ENCODE measurements at regions not wholly inside any gene's neighbourhood (a gene's known extent, or its start where the extent isn't known, plus 50 kb on each side); places are given as distances from the start of the nearest gene placed in this dataset. TPM values are rescaled to one million over a fixed set of nuclear protein-coding genes. Genes with fewer than 3 reads are reported as not detected.
A peak's percentile ranks its signal among the peaks of the same experiment; 100 is the strongest.
"Not testable (repeated sequence)": the region's sequence is repeated elsewhere in the genome, so short reads cannot be mapped to it uniquely, and the experiment has no call there.

- TF ChIP-seq, protein P1, sequence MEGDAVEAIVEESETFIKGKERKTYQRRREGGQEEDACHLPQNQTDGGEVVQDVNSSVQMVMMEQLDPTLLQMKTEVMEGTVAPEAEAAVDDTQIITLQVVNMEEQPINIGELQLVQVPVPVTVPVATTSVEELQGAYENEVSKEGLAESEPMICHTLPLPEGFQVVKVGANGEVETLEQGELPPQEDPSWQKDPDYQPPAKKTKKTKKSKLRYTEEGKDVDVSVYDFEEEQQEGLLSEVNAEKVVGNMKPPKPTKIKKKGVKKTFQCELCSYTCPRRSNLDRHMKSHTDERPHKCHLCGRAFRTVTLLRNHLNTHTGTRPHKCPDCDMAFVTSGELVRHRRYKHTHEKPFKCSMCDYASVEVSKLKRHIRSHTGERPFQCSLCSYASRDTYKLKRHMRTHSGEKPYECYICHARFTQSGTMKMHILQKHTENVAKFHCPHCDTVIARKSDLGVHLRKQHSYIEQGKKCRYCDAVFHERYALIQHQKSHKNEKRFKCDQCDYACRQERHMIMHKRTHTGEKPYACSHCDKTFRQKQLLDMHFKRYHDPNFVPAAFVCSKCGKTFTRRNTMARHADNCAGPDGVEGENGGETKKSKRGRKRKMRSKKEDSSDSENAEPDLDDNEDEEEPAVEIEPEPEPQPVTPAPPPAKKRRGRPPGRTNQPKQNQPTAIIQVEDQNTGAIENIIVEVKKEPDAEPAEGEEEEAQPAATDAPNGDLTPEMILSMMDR (IDR thresholded peaks at IDR 0.05; ENCODE audit: poor library complexity) = peak; percentile 35
- not testable (repeated sequence) for H3K27me3 ChIP-seq; H3K9me2 ChIP-seq (replicated peaks; ENCODE audit: insufficient read depth); H3K9me3 ChIP-seq (ENCODE audit: low read depth); H3K4me1 ChIP-seq (ENCODE audit: insufficient read depth); H3K79me2 ChIP-seq; H3K27ac ChIP-seq; H3K36me3 ChIP-seq (replicated peaks; ENCODE audit: insufficient read depth, low read depth); H4K20me1 ChIP-seq (ENCODE audit: insufficient read depth, poor library complexity, severe bottlenecking)
- H3K4me3 ChIP-seq = peak overlapping the region; percentile 33
- peak; percentile 76 for DNase-seq (ENCODE audit: low spot score)
- WGBS (ENCODE audit: low lambda C conversion rate, missing lambda C conversion rate) = 28% methylated on average over 15 of the region's 52 CpGs
- peak overlapping the region; percentile 52 for H2AFZ ChIP-seq
- peak overlapping the region; percentile 82 for H3K4me2 ChIP-seq
Measured at GRCh38 chr4:4107411-4108107, 119.2 kb downstream of the OTOP1 start.

DNA sequence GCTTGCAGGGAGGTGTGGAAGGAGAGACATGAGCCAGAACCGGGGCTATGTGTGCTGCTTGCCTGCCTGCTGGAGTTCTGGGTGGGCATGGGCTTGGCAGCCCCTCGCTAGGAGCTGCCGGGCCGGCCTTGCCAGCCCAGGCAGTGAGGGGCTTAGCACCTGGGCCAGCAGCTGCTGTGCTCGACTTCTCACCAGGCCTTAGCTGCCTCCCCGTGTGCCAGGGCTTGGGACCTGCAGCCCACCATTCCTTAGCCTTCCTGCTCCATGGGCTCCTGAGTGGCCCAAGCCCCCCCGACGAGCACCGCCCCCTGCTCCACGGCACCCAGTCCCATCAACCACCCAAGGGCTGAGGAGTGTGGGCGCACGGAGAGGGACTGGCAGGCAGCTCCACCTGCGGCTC lies 111.3 kb downstream of the OTOP1 start:
- not testable (repeated sequence) for H3K36me3 ChIP-seq (replicated peaks; ENCODE audit: insufficient read depth, low read depth); H4K20me1 ChIP-seq (ENCODE audit: insufficient read depth, poor library complexity, severe bottlenecking); H3K9me3 ChIP-seq (ENCODE audit: low read depth); H3K9me2 ChIP-seq (replicated peaks; ENCODE audit: insufficient read depth); H3K27ac ChIP-seq; H3K4me3 ChIP-seq; H3K27me3 ChIP-seq; H3K4me2 ChIP-seq; H3K79me2 ChIP-seq; H2AFZ ChIP-seq; DNase-seq (ENCODE audit: low spot score); H3K4me1 ChIP-seq (ENCODE audit: insufficient read depth)
- WGBS (ENCODE audit: low lambda C conversion rate, missing lambda C conversion rate) = 93% methylated on average over 3 of the region's 13 CpGs

DNA sequence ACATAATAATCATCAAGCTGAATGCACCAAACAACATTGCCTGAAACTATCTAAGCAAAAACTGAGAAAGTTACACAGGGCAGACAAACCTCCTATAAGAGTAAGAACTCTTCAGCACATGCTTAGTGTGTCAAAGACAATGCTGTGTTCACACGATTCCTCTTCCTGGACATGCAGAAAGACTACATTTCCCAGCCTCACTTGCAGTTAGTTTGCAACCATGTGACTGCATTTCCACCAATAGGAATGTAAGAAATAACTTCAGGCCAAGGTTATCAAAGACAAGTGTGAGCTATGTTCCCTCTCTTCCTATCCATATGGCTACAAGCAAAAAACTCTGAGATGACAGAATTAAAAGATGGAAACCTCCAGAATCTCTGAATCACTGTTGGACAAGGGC lies 109.8 kb downstream of the OTOP1 start:
- H3K4me1 ChIP-seq (ENCODE audit: insufficient read depth); H3K4me3 ChIP-seq; H2AFZ ChIP-seq; H3K9me3 ChIP-seq (ENCODE audit: low read depth); H3K27me3 ChIP-seq; H3K9me2 ChIP-seq (replicated peaks; ENCODE audit: insufficient read depth); H4K20me1 ChIP-seq (ENCODE audit: insufficient read depth, poor library complexity, severe bottlenecking); H3K36me3 ChIP-seq (replicated peaks; ENCODE audit: insufficient read depth, low read depth); DNase-seq (ENCODE audit: low spot score); H3K4me2 ChIP-seq; H3K79me2 ChIP-seq; H3K27ac ChIP-seq: not testable (repeated sequence)
- WGBS (ENCODE audit: low lambda C conversion rate, missing lambda C conversion rate) = 87% methylated on average over 1 of the region's 1 CpG

GRCh38 chr4:4134368-4134767 lies 92.4 kb downstream of the OTOP1 start:
- H2AFZ ChIP-seq; H3K4me1 ChIP-seq (ENCODE audit: insufficient read depth); DNase-seq (ENCODE audit: low spot score); H3K79me2 ChIP-seq; H3K27me3 ChIP-seq; H3K9me2 ChIP-seq (replicated peaks; ENCODE audit: insufficient read depth); H3K4me3 ChIP-seq; H3K36me3 ChIP-seq (replicated peaks; ENCODE audit: insufficient read depth, low read depth); H3K27ac ChIP-seq; H4K20me1 ChIP-seq (ENCODE audit: insufficient read depth, poor library complexity, severe bottlenecking); H3K9me3 ChIP-seq (ENCODE audit: low read depth); H3K4me2 ChIP-seq: not testable (repeated sequence)
- 84% methylated on average over 8 of the region's 8 CpGs for WGBS (ENCODE audit: low lambda C conversion rate, missing lambda C conversion rate)

- not testable (repeated sequence) for H3K79me2 ChIP-seq; H3K9me3 ChIP-seq (ENCODE audit: low read depth); H2AFZ ChIP-seq; H4K20me1 ChIP-seq (ENCODE audit: insufficient read depth, poor library complexity, severe bottlenecking); H3K27ac ChIP-seq; H3K36me3 ChIP-seq (replicated peaks; ENCODE audit: insufficient read depth, low read depth); H3K4me3 ChIP-seq; H3K4me2 ChIP-seq; H3K9me2 ChIP-seq (replicated peaks; ENCODE audit: insufficient read depth); H3K4me1 ChIP-seq (ENCODE audit: insufficient read depth); H3K27me3 ChIP-seq; DNase-seq (ENCODE audit: low spot score)
- WGBS (ENCODE audit: low lambda C conversion rate, missing lambda C conversion rate) = 94% methylated on average over 9 of the region's 9 CpGs
Measured at GRCh38 chr4:4136621-4137020, 90.1 kb downstream of the OTOP1 start.

Small RNA genes lying in the stretch of these regions (small RNA-seq; reads per million reads assigned to genes)
- not detected for gene AC116562.3

All from hepatocyte (in vitro differentiated cells).